Tibial nerve (tissue), 4 donors: ENCODE measurements at regions not wholly inside any gene's neighbourhood (a gene's known extent, or its start where the extent isn't known, plus 50 kb on each side); places are given as distances from the start of the nearest gene placed in this dataset.

Experiments used
- EP300 ChIP-seq, 2 donors: sonication (generic); formaldehyde crosslinking; IDR thresholded peaks; one replicate each; pipeline ENCODE4 v1.6.1; 2017; ENCODE audit warnings: antibody characterized with exemption in 2 of 2, mild to moderate bottlenecking in 1 of 2
- POLR2A ChIP-seq, 2 donors: fragments of 450-650 bp; IDR thresholded peaks; one replicate each; pipeline ENCODE4 v1.6.1; 2017; ENCODE audit warnings: antibody characterized with exemption in 2 of 2, mild to moderate bottlenecking in 2 of 2, moderate library complexity in 2 of 2
- TF ChIP-seq, protein P1 (sequence below), 5 experiments: fragments of 200-600 bp in 3 of 5; fragments of 450-650 bp in 2 of 5; sonication (generic) in 3 of 5; IDR thresholded peaks; one replicate each; pipeline ENCODE4 v1.5.1; 2016 to 2019; ENCODE audit warnings: antibody characterized with exemption in 5 of 5, mild to moderate bottlenecking in 3 of 5, moderate library complexity in 2 of 5

DNA sequence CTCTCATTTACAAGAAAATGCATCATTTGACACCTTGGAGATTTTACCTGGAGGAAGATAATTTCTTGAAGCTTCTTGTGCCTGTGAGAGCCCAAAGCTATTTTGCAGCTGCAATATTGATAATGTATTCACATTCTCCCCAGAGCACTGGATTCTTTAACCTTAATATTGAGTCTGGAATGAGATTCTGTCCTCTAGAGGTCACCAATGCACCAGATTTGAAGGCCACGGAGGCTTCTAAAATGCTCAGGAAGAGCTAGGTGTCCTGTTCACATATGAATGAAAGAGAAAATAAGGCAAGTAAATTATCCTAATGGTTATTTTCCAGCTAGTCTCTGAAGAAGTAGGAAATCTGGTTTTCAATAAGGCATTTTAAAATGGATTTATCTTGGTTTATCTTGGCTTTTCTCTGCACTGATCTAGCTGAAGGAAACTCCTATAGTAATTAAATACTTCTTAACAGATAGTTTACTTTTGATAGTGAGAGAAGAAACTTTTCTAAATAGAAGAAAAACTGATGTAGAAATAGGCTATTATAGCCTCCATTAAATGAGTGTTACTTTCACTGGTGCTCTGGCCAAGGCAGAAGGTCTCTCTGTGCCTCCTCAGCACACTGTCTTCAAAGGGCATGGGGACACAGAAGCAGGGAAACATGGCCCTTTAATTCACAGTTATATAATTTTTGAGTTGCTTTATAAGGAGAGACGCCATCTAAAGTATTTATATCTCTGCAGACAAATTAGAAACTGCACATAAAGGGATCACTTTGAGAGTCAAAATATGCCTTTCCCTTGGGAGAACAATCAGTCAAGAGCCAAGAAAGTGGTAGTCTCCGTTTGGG lies 297.0 kb upstream of the ACTBL2 start:
- TF ChIP-seq, protein P1, sequence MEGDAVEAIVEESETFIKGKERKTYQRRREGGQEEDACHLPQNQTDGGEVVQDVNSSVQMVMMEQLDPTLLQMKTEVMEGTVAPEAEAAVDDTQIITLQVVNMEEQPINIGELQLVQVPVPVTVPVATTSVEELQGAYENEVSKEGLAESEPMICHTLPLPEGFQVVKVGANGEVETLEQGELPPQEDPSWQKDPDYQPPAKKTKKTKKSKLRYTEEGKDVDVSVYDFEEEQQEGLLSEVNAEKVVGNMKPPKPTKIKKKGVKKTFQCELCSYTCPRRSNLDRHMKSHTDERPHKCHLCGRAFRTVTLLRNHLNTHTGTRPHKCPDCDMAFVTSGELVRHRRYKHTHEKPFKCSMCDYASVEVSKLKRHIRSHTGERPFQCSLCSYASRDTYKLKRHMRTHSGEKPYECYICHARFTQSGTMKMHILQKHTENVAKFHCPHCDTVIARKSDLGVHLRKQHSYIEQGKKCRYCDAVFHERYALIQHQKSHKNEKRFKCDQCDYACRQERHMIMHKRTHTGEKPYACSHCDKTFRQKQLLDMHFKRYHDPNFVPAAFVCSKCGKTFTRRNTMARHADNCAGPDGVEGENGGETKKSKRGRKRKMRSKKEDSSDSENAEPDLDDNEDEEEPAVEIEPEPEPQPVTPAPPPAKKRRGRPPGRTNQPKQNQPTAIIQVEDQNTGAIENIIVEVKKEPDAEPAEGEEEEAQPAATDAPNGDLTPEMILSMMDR (IDR thresholded peaks at IDR 0.05): peak; percentile 31 to 76 (median 56)
- TF ChIP-seq POLR2A (IDR thresholded peaks at IDR 0.05) (no peak), EP300 (IDR thresholded peaks at IDR 0.05) (no peak)
